ENCODE measurements at regions not wholly inside any gene's neighbourhood (a gene's known extent, or its start where the extent isn't known, plus 50 kb on each side); places are given as distances from the start of the nearest gene placed in this dataset.

- Histone ChIP-seq H3K36me3 (no peaks in the 10 kb centered on the region), H3K4me1 (peaks cover 31% of the 10 kb centered on the region), H3K27ac (no peak overlapping the region), H3K4me3 (no peak overlapping the region), H3K9me3 (no peaks in the 10 kb centered on the region), H3K27me3 (no peaks in the 10 kb centered on the region)
- DNase-seq (ENCODE audit: low spot score in 2 of 2), result no peak
- WGBS, result 97% methylated on average over 3 of the region's 3 CpGs
- TF ChIP-seq POLR2AphosphoS5 (IDR thresholded peaks at IDR 0.05) (no peak), CTCF (IDR thresholded peaks at IDR 0.05) (no peak), POLR2A (IDR thresholded peaks at IDR 0.05) (no peak), EP300 (IDR thresholded peaks at IDR 0.05) (no peak)
Measured at GRCh38 chr2:20147351-20147750, 77.6 kb downstream of the SDC1 start.

GRCh38 chr2:20146401-20146800 is 78.5 kb downstream of the SDC1 start:
- Histone ChIP-seq H3K27me3 (no peaks in the 10 kb centered on the region), H3K4me1 (peaks cover 39% of the 10 kb centered on the region), H3K36me3 (no peaks in the 10 kb centered on the region), H3K9me3 (no peaks in the 10 kb centered on the region), H3K4me3 (no peak overlapping the region), H3K27ac (no peak overlapping the region)
- TF ChIP-seq POLR2A (IDR thresholded peaks at IDR 0.05) (no peak), POLR2AphosphoS5 (IDR thresholded peaks at IDR 0.05) (no peak), CTCF (IDR thresholded peaks at IDR 0.05) (no peak), EP300 (IDR thresholded peaks at IDR 0.05) (no peak)
- no peak for DNase-seq (ENCODE audit: low spot score in 2 of 2)
- 75% methylated on average over 2 of the region's 2 CpGs for WGBS

- no peaks in the 10 kb centered on the region for H3K27me3 ChIP-seq
- H3K27ac ChIP-seq, result no peak overlapping the region
- H3K4me3 ChIP-seq, result no peak overlapping the region
- TF ChIP-seq POLR2A (IDR thresholded peaks at IDR 0.05), result no peak
- TF ChIP-seq EP300 (IDR thresholded peaks at IDR 0.05), result no peak
- no peak for TF ChIP-seq CTCF (IDR thresholded peaks at IDR 0.05)
- no peak for TF ChIP-seq POLR2AphosphoS5 (IDR thresholded peaks at IDR 0.05)
- no peaks in the 10 kb centered on the region for H3K36me3 ChIP-seq
- 49% methylated on average over 8 of the region's 11 CpGs for WGBS
- H3K4me1 ChIP-seq, result peaks cover 44% of the 10 kb centered on the region
- DNase-seq (ENCODE audit: low spot score in 2 of 2), result peak in 1 of 2 donors; percentile 77
- no peaks in the 10 kb centered on the region for H3K9me3 ChIP-seq
Measured at GRCh38 chr2:20145497-20146193, 79.3 kb downstream of the SDC1 start.

GRCh38 chr2:20144861-20145260 is 80.1 kb downstream of the SDC1 start:
- Histone ChIP-seq H3K27me3 (no peaks in the 10 kb centered on the region), H3K27ac (no peak overlapping the region), H3K36me3 (no peaks in the 10 kb centered on the region), H3K4me1 (peaks cover 48% of the 10 kb centered on the region), H3K4me3 (no peak overlapping the region), H3K9me3 (no peaks in the 10 kb centered on the region)
- no peak for TF ChIP-seq EP300 (IDR thresholded peaks at IDR 0.05)
- no peak for TF ChIP-seq CTCF (IDR thresholded peaks at IDR 0.05)
- TF ChIP-seq POLR2AphosphoS5 (IDR thresholded peaks at IDR 0.05), result no peak
- no peak for TF ChIP-seq POLR2A (IDR thresholded peaks at IDR 0.05)
- peak in 1 of 2 donors; percentile 53 for DNase-seq (ENCODE audit: low spot score in 2 of 2)
- 81% methylated on average over 6 of the region's 6 CpGs for WGBS

- Histone ChIP-seq H3K27me3 (no peaks in the 10 kb centered on the region), H3K4me3 (no peak overlapping the region), H3K9me3 (no peaks in the 10 kb centered on the region), H3K4me1 (peaks cover 49% of the 10 kb centered on the region), H3K27ac (peak overlapping the region; percentile 1), H3K36me3 (no peaks in the 10 kb centered on the region)
- DNase-seq (ENCODE audit: low spot score in 2 of 2), result peak in 1 of 2 donors; percentile 57
- no peak for TF ChIP-seq POLR2A (IDR thresholded peaks at IDR 0.05)
- TF ChIP-seq POLR2AphosphoS5 (IDR thresholded peaks at IDR 0.05), result no peak
- no peak for TF ChIP-seq CTCF (IDR thresholded peaks at IDR 0.05)
- 100% methylated on average over 1 of the region's 1 CpG for WGBS
Measured at GRCh38 chr2:20144196-20144595, 80.7 kb downstream of the SDC1 start.

Measured in suprapubic skin (tissue), 4 donors.